Cardiac fibroblast (primary cell): ENCODE measurements at regions not wholly inside any gene's neighbourhood (a gene's known extent, or its start where the extent isn't known, plus 50 kb on each side); places are given as distances from the start of the nearest gene placed in this dataset.
A peak's percentile ranks its signal among the peaks of the same experiment; 100 is the strongest.

Experiments
- DNase-seq, 2 donors: peaks; one replicate each; pipeline versions ENCODE4 v3.0.0 to v3.0.0-alpha.2; 2010; ENCODE audit warnings: low read depth in 2 of 2
- H3K4me3 ChIP-seq, 2 donors: replicated peaks in 1 of 2; 1 replicate in 1 of 2; 2 replicates in 1 of 2; pipeline ENCODE4 v1.5.1; 2011; ENCODE audit warnings: low read depth in 2 of 2, low read length in 2 of 2, mild to moderate bottlenecking in 2 of 2, moderate library complexity in 1 of 2
- CTCF ChIP-seq: IDR thresholded peaks from one replicate; pipeline ENCODE4 v1.5.1; 2011; ENCODE audit warnings: low read depth, mild to moderate bottlenecking, low read length, inconsistent platforms

- no peak for DNase-seq
- H3K4me3 ChIP-seq = no peak overlapping the region
- TF ChIP-seq CTCF = no peak
Measured at GRCh38 chr2:17271416-17271815, 246.8 kb downstream of the RAD51AP2 start.

- no peak for TF ChIP-seq CTCF
- DNase-seq = no peak
- H3K4me3 ChIP-seq = no peak overlapping the region
Measured at GRCh38 chr2:17270894-17271293, 247.3 kb downstream of the RAD51AP2 start.

GRCh38 chr2:17263570-17263968 is 254.7 kb downstream of the RAD51AP2 start:
- TF ChIP-seq CTCF = no peak
- DNase-seq = no peak
- no peak overlapping the region for H3K4me3 ChIP-seq

- DNase-seq = no peak
- no peak for TF ChIP-seq CTCF
- no peak overlapping the region for H3K4me3 ChIP-seq
Measured at GRCh38 chr2:17262854-17263569, 255.2 kb downstream of the RAD51AP2 start.

GRCh38 chr2:17259613-17260012 is 258.6 kb downstream of the RAD51AP2 start:
- DNase-seq = no peak
- no peak for TF ChIP-seq CTCF
- no peak overlapping the region for H3K4me3 ChIP-seq

GRCh38 chr2:17258861-17259260 is 259.4 kb downstream of the RAD51AP2 start:
- no peak overlapping the region for H3K4me3 ChIP-seq
- TF ChIP-seq CTCF = no peak
- DNase-seq = no peak

GRCh38 chr2:17257189-17257909 is 260.9 kb downstream of the RAD51AP2 start:
- DNase-seq = peak in 1 of 2 donors; percentile 8
- no peak overlapping the region for H3K4me3 ChIP-seq
- TF ChIP-seq CTCF = no peak
